ENCODE measurements at regions not wholly inside any gene's neighbourhood (a gene's known extent, or its start where the extent isn't known, plus 50 kb on each side); places are given as distances from the start of the nearest gene placed in this dataset.

GRCh38 chr11:92070026-92070889 lies 154.4 kb upstream of the FAT3 start:
- ChIA-PET CTCF (interaction anchor here (0.6 to 1.6 kb wide), 3 partner anchors 295 to 816 kb away, joined by 3 read pairs; no protein-coding TSS in a partner anchor), POLR2A (no interaction called here)
- TF ChIP-seq ZNF529 (tag by site-specific recombination; IDR thresholded peaks at IDR 0.05; ENCODE audit: insufficient replicate concordance) (no peak), ZNF639 (tag by site-specific recombination; IDR thresholded peaks at IDR 0.05) (no peak), OSR2 (tag by site-specific recombination; IDR thresholded peaks at IDR 0.05) (no peak), ZBTB20 (tag by site-specific recombination; IDR thresholded peaks at IDR 0.05) (no peak), KLF16 (tag by site-specific recombination; IDR thresholded peaks at IDR 0.05) (no peak), ZNF776 (tag by site-specific recombination; IDR thresholded peaks at IDR 0.05; ENCODE audit: borderline replicate concordance) (no peak), KLF17 (tag by site-specific recombination; IDR thresholded peaks at IDR 0.05) (no peak), ZNF416 (tag by site-specific recombination; IDR thresholded peaks at IDR 0.05) (no peak), YY2 (tag by site-specific recombination; IDR thresholded peaks at IDR 0.05) (no peak), MYNN (tag by site-specific recombination; IDR thresholded peaks at IDR 0.05; ENCODE audit: borderline replicate concordance) (no peak), ZNF792 (tag by site-specific recombination; IDR thresholded peaks at IDR 0.05) (no peak), SCRT1 (tag by site-specific recombination; IDR thresholded peaks at IDR 0.05; ENCODE audit: borderline replicate concordance) (no peak), GLIS2 (tag by site-specific recombination; IDR thresholded peaks at IDR 0.05) (no peak), HOXD13 (CRISPR knock-in tag; IDR thresholded peaks at IDR 0.05; ENCODE audit: borderline replicate concordance) (no peak)
- H3K4me1 ChIP-seq (ENCODE audit: control insufficient read depth, insufficient read depth, low read length), result no peaks in the 10 kb centered on the region
- H3K9me3 ChIP-seq (ENCODE audit: control insufficient read depth, insufficient read depth, low read depth, low read length), result no peaks in the 10 kb centered on the region
- no peak overlapping the region for H3K27ac ChIP-seq (ENCODE audit: extremely low read depth, low read depth, low read length)
- no peaks in the 10 kb centered on the region for H3K36me3 ChIP-seq (ENCODE audit: control insufficient read depth in 2 of 2, insufficient read depth in 1 of 2, low read length in 2 of 2)
- no peak overlapping the region for H3K4me3 ChIP-seq (ENCODE audit: low read depth, low read length)

GRCh38 chr11:92067016-92067415 lies 157.6 kb upstream of the FAT3 start:
- TF ChIP-seq ZNF18 (tag by site-specific recombination; IDR thresholded peaks at IDR 0.05) (no peak), ZNF341 (tag by site-specific recombination; IDR thresholded peaks at IDR 0.05; ENCODE audit: low read depth) (no peak), ZNF324 (tag by site-specific recombination; IDR thresholded peaks at IDR 0.05) (no peak), ZNF140 (tag by site-specific recombination; IDR thresholded peaks at IDR 0.05) (no peak)
- Histone ChIP-seq H3K4me1 (ENCODE audit: control insufficient read depth, insufficient read depth, low read length) (no peaks in the 10 kb centered on the region), H3K9me3 (ENCODE audit: control insufficient read depth, insufficient read depth, low read depth, low read length) (no peaks in the 10 kb centered on the region), H3K4me3 (ENCODE audit: low read depth, low read length) (no peak overlapping the region), H3K27ac (ENCODE audit: extremely low read depth, low read depth, low read length) (no peak overlapping the region), H3K36me3 (ENCODE audit: control insufficient read depth in 2 of 2, insufficient read depth in 1 of 2, low read length in 2 of 2) (no peaks in the 10 kb centered on the region)
- CTCF ChIA-PET, result interaction anchor here (0.6 to 0.9 kb wide), 2 partner anchors 273 to 819 kb away, joined by 3 read pairs; no protein-coding TSS in a partner anchor
- POLR2A ChIA-PET, result no interaction called here
